Tibial nerve (tissue), 3 donors: ENCODE measurements at regions not wholly inside any gene's neighbourhood (a gene's known extent, or its start where the extent isn't known, plus 50 kb on each side); places are given as distances from the start of the nearest gene placed in this dataset.

Experiments
- POLR2A ChIP-seq, 2 donors: fragments of 450-650 bp; IDR thresholded peaks; one replicate each; pipeline ENCODE4 v1.6.1; 2017; ENCODE audit warnings: antibody characterized with exemption in 2 of 2, mild to moderate bottlenecking in 2 of 2, moderate library complexity in 2 of 2
- TF ChIP-seq, protein P1 (sequence below), 5 experiments: fragments of 200-600 bp in 3 of 5; fragments of 450-650 bp in 2 of 5; sonication (generic) in 3 of 5; IDR thresholded peaks; one replicate each; pipeline ENCODE4 v1.5.1; 2016 to 2019; ENCODE audit warnings: antibody characterized with exemption in 5 of 5, mild to moderate bottlenecking in 3 of 5, moderate library complexity in 2 of 5

DNA sequence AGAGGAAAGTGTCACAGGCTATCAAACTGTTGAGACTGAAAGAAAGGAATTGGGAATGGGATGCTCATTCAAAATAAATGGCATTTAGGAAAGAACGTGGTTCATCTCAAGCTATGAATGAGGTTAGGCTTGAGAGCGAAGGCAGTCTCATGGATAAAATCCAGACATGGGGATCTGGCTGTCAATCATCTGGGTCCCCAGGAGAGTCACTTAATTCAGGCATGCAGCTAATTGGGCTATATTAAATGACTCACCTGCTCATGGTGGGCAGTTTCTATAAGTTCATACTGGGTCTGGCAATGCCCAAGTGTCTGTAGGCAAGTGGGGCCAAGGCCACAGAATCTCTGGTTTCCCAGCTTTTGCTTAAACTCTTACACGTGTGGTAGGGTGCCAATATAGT, 286.5 kb upstream of the SEMA6A start:
- TF ChIP-seq, protein P1, sequence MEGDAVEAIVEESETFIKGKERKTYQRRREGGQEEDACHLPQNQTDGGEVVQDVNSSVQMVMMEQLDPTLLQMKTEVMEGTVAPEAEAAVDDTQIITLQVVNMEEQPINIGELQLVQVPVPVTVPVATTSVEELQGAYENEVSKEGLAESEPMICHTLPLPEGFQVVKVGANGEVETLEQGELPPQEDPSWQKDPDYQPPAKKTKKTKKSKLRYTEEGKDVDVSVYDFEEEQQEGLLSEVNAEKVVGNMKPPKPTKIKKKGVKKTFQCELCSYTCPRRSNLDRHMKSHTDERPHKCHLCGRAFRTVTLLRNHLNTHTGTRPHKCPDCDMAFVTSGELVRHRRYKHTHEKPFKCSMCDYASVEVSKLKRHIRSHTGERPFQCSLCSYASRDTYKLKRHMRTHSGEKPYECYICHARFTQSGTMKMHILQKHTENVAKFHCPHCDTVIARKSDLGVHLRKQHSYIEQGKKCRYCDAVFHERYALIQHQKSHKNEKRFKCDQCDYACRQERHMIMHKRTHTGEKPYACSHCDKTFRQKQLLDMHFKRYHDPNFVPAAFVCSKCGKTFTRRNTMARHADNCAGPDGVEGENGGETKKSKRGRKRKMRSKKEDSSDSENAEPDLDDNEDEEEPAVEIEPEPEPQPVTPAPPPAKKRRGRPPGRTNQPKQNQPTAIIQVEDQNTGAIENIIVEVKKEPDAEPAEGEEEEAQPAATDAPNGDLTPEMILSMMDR (IDR thresholded peaks at IDR 0.05): no peak
- TF ChIP-seq POLR2A (IDR thresholded peaks at IDR 0.05): no peak
